T-cell (primary cell): ENCODE measurements at regions not wholly inside any gene's neighbourhood (a gene's known extent, or its start where the extent isn't known, plus 50 kb on each side); places are given as distances from the start of the nearest gene placed in this dataset.

ENCODE experiments used
- ATAC-seq, 4 experiments: fragments of 200-7000 bp in 3 of 4; fragments of 150-1000 bp in 1 of 4; cut with Tn5 transposase; replicated peaks in 1 of 4; 1 replicate in 3 of 4; 2 replicates in 1 of 4; pipeline ENCODE4 v1.10.0; 2021; ENCODE audit warnings: moderate library complexity in 3 of 4, mild to moderate bottlenecking in 2 of 4, moderate number of reproducible peaks in 1 of 4
- CTCF ChIA-PET, 2 donors: fragments of 300-600 bp; sonication (Branson Sonifier 250); formaldehyde crosslinking; loops; one replicate each; lab custom pipeline; 2022; ENCODE audit warnings: antibody characterized with exemption in 2 of 2; lab: Charles Lee
- POLR2A ChIA-PET, 2 donors: fragments of 300-600 bp; sonication (Branson Sonifier 250); formaldehyde crosslinking; loops; one replicate each; lab custom pipeline; 2022; ENCODE audit warnings: antibody characterized with exemption in 2 of 2; lab: Charles Lee
- DNase-seq, 35 experiments: peaks; one replicate each; pipeline versions ENCODE4 v3.0.0 to v3.0.0-alpha.2; 2013 to 2023
- H3K27ac ChIP-seq: one replicate; pipeline ENCODE4 v1.5.1; 2013; ENCODE audit warnings: low read length
- H3K27me3 ChIP-seq, 2 experiments: replicated peaks in 1 of 2; 1 replicate in 1 of 2; 2 replicates in 1 of 2; pipeline versions ENCODE4 v1.6.1 to v1.7.0; 2013; ENCODE audit warnings: low read length in 1 of 2, mixed read lengths in 1 of 2; ENCODE audit not compliant: control insufficient read depth in 2 of 2, insufficient read depth in 2 of 2; ENCODE audit errors: extremely low read depth in 1 of 2
- H3K36me3 ChIP-seq, 2 donors: 1 replicate in 1 of 2; 2 replicates in 1 of 2; pipeline versions ENCODE4 v1.6.1 to v1.7.0; 2013; ENCODE audit warnings: low read length in 1 of 2; ENCODE audit not compliant: control insufficient read depth in 2 of 2, insufficient read depth in 1 of 2; ENCODE audit errors: extremely low read depth in 1 of 2
- H3K4me1 ChIP-seq, 2 experiments: 1 replicate in 1 of 2; 2 replicates in 1 of 2; pipeline versions ENCODE4 v1.6.1 to v1.7.0; 2013; ENCODE audit warnings: low read length in 2 of 2, mixed read lengths in 1 of 2; ENCODE audit not compliant: insufficient read depth in 2 of 2, control insufficient read depth in 1 of 2; ENCODE audit errors: extremely low read depth in 1 of 2
- H3K4me3 ChIP-seq, 2 donors: 1 replicate in 1 of 2; 2 replicates in 1 of 2; pipeline versions ENCODE4 v1.5.1 to v1.7.0; 2013; ENCODE audit warnings: mild to moderate bottlenecking in 2 of 2, low read length in 1 of 2, moderate library complexity in 1 of 2; ENCODE audit not compliant: control insufficient read depth in 1 of 2; ENCODE audit errors: extremely low read depth in 1 of 2
- H3K9me3 ChIP-seq: 2 replicates; pipeline ENCODE4 v1.7.0; 2013
- H3K27ac Mint-ChIP-seq, 2 donors: one replicate each; pipeline ENCODE4 v1.8.0; 2020 to 2021; ENCODE audit warnings: mild to moderate bottlenecking in 2 of 2, mixed read lengths in 2 of 2
- H3K27me3 Mint-ChIP-seq, 2 donors: one replicate each; pipeline ENCODE4 v1.8.0; 2021 to 2022; ENCODE audit warnings: mixed read lengths in 2 of 2
- H3K36me3 Mint-ChIP-seq: one replicate; pipeline ENCODE4 v1.8.0; 2021; ENCODE audit warnings: mixed read lengths
- H3K4me1 Mint-ChIP-seq, 3 donors: one replicate each; pipeline ENCODE4 v1.8.0; 2020 to 2022; ENCODE audit warnings: mixed read lengths in 3 of 3, mild to moderate bottlenecking in 1 of 3
- H3K4me3 Mint-ChIP-seq, 3 donors: one replicate each; pipeline ENCODE4 v1.8.0; 2020 to 2022; ENCODE audit warnings: mild to moderate bottlenecking in 3 of 3, mixed read lengths in 3 of 3, moderate library complexity in 3 of 3
- H3K9me3 Mint-ChIP-seq, 3 donors: one replicate each; pipeline ENCODE4 v1.8.0; 2020 to 2022; ENCODE audit warnings: mixed read lengths in 3 of 3
- WGBS: methylation state at CpG from one replicate; pipeline ENCODE4 v1.1.5; 2013; ENCODE audit warnings: missing lambda C conversion rate; ENCODE audit not compliant: insufficient coverage; 5-methylcytosine and 5-hydroxymethylcytosine counted together

GRCh38 chr2:59986511-59986910, 566.9 kb downstream of the BCL11A start:
- Mint-ChIP-seq H3K4me1 (no peaks in the 10 kb centered on the region), H3K9me3 (no peaks in the 10 kb centered on the region), H3K27ac (no peak overlapping the region), H3K36me3 (no peaks in the 10 kb centered on the region), H3K27me3 (no peaks in the 10 kb centered on the region), H3K4me3 (no peak overlapping the region)
- 92% methylated on average over 2 of the region's 4 CpGs for WGBS
- H3K9me3 ChIP-seq = no peaks in the 10 kb centered on the region
- H3K4me3 ChIP-seq = no peak overlapping the region
- no peak overlapping the region for H3K27ac ChIP-seq
- no peak for DNase-seq
- no peaks in the 10 kb centered on the region for H3K36me3 ChIP-seq
- no peaks in the 10 kb centered on the region for H3K27me3 ChIP-seq
- CTCF ChIA-PET = no interaction called here
- POLR2A ChIA-PET = no interaction called here
- ATAC-seq = no peak
- no peaks in the 10 kb centered on the region for H3K4me1 ChIP-seq

GRCh38 chr2:59985923-59986322, 567.5 kb downstream of the BCL11A start:
- CTCF ChIA-PET = no interaction called here
- no CpG with 5 or more reads among the region's 3 CpGs for WGBS
- POLR2A ChIA-PET = no interaction called here

GRCh38 chr2:59974051-59974766, 579.2 kb downstream of the BCL11A start:
- H3K4me3 ChIP-seq = no peak overlapping the region
- no peak for DNase-seq
- H3K9me3 ChIP-seq = no peaks in the 10 kb centered on the region
- Mint-ChIP-seq H3K27ac (no peak overlapping the region), H3K9me3 (no peaks in the 10 kb centered on the region), H3K36me3 (no peaks in the 10 kb centered on the region), H3K27me3 (no peaks in the 10 kb centered on the region), H3K4me3 (no peak overlapping the region), H3K4me1 (peaks cover 0 to 3% (median 0%) of the 10 kb centered on the region in 3 donors)
- H3K36me3 ChIP-seq = no peaks in the 10 kb centered on the region
- ChIA-PET POLR2A (no interaction called here), CTCF (no interaction called here)
- H3K27ac ChIP-seq = no peak overlapping the region
- no peaks in the 10 kb centered on the region for H3K27me3 ChIP-seq
- 62% methylated on average over 3 of the region's 4 CpGs for WGBS
- ATAC-seq = no peak
- no peaks in the 10 kb centered on the region for H3K4me1 ChIP-seq

More at GRCh38 chr2:59985923-59986322, 567.5 kb downstream of the BCL11A start:
- H3K27ac Mint-ChIP-seq = no peak overlapping the region
- no peak overlapping the region for H3K4me3 Mint-ChIP-seq
- Histone ChIP-seq H3K9me3 (no peaks in the 10 kb centered on the region), H3K27ac (no peak overlapping the region), H3K4me1 (no peaks in the 10 kb centered on the region), H3K27me3 (no peaks in the 10 kb centered on the region), H3K4me3 (no peak overlapping the region), H3K36me3 (no peaks in the 10 kb centered on the region)
- no peaks in the 10 kb centered on the region for H3K27me3 Mint-ChIP-seq
- H3K36me3 Mint-ChIP-seq = no peaks in the 10 kb centered on the region
- DNase-seq (no peak), ATAC-seq (no peak)
- H3K4me1 Mint-ChIP-seq = no peaks in the 10 kb centered on the region
- no peaks in the 10 kb centered on the region for H3K9me3 Mint-ChIP-seq

- ATAC-seq (no peak), DNase-seq (no peak)
- ChIA-PET POLR2A (no interaction called here), CTCF (no interaction called here)
- no peaks in the 10 kb centered on the region for H3K4me1 ChIP-seq
- Mint-ChIP-seq H3K36me3 (no peaks in the 10 kb centered on the region), H3K27me3 (no peaks in the 10 kb centered on the region), H3K4me1 (peaks cover 0 to 3% (median 0%) of the 10 kb centered on the region in 3 donors), H3K27ac (no peak overlapping the region), H3K9me3 (no peaks in the 10 kb centered on the region), H3K4me3 (no peak overlapping the region)
- no peak overlapping the region for H3K4me3 ChIP-seq
- WGBS = 100% methylated on average over 1 of the region's 5 CpGs
- H3K36me3 ChIP-seq = no peaks in the 10 kb centered on the region
- no peaks in the 10 kb centered on the region for H3K27me3 ChIP-seq
- H3K27ac ChIP-seq = no peak overlapping the region
- no peaks in the 10 kb centered on the region for H3K9me3 ChIP-seq
These were observed 584.3 kb downstream of the BCL11A start for GRCh38 chr2:59969161-59969560.

DNA sequence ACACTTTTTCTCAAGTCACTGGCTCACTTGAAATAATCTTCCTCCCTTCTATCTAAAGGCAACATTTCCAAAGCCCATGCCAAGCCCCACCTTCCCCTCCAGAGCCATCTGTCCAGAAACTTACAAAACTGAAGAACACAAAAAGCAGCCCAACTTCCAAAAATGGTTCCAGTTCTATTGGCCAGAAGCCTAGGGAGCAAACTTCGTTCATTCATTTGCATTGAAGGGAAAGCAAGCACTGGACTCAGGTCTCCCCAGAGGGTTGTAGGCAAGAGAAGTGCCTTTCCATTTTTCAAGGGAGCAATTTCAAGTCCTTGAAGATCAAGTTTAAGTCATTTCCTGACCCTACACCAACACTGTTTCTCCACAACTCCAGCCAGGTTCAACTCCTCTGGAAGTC, 585.0 kb downstream of the BCL11A start:
- Mint-ChIP-seq H3K4me1 (no peaks in the 10 kb centered on the region), H3K27me3 (no peaks in the 10 kb centered on the region), H3K9me3 (no peaks in the 10 kb centered on the region), H3K36me3 (no peaks in the 10 kb centered on the region), H3K4me3 (no peak overlapping the region), H3K27ac (no peak overlapping the region)
- no peaks in the 10 kb centered on the region for H3K36me3 ChIP-seq
- no peaks in the 10 kb centered on the region for H3K27me3 ChIP-seq
- CTCF ChIA-PET = no interaction called here
- 60% methylated on average over 1 of the region's 1 CpG for WGBS
- no peak overlapping the region for H3K4me3 ChIP-seq
- DNase-seq = no peak
- no peak overlapping the region for H3K27ac ChIP-seq
- POLR2A ChIA-PET = interaction anchor here in 1 of 2 donors (0.6 kb wide), 1 partner anchor 20 kb away, joined by 4 read pairs; no protein-coding TSS in a partner anchor
- ATAC-seq = no peak
- H3K4me1 ChIP-seq = no peaks in the 10 kb centered on the region
- H3K9me3 ChIP-seq = no peaks in the 10 kb centered on the region

GRCh38 chr2:59967691-59968090, 585.8 kb downstream of the BCL11A start:
- Mint-ChIP-seq H3K4me3 (no peak overlapping the region), H3K27ac (no peak overlapping the region), H3K4me1 (no peaks in the 10 kb centered on the region), H3K36me3 (no peaks in the 10 kb centered on the region), H3K9me3 (no peaks in the 10 kb centered on the region), H3K27me3 (no peaks in the 10 kb centered on the region)
- Histone ChIP-seq H3K36me3 (no peaks in the 10 kb centered on the region), H3K27ac (no peak overlapping the region), H3K9me3 (no peaks in the 10 kb centered on the region), H3K27me3 (no peaks in the 10 kb centered on the region), H3K4me3 (no peak overlapping the region), H3K4me1 (no peaks in the 10 kb centered on the region)
- ATAC-seq (no peak), DNase-seq (no peak)
- ChIA-PET CTCF (no interaction called here), POLR2A (interaction anchor here in 1 of 2 donors (0.5 kb wide), 1 partner anchor 29 kb away, joined by 6 read pairs; no protein-coding TSS in a partner anchor)
- 100% methylated on average over 3 of the region's 3 CpGs for WGBS

DNA sequence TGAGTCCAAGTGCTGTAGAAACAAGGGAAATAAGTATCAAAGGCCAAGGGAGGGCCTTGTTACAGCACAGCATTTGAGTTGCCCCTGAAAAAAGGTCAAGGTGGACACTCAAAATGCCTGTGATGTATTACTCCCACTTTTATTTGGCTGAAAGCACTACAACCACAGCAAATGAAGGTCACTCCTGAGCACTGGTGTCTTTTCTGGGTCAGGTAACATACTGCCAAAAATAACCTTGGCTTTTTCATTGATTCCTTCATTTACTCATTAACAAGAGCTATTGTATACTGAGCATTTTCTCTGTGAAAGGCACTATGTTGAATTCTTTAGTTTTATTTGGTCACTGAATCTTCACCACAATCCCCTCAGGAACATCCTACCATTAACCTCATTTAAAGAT, 590.3 kb downstream of the BCL11A start:
- no peak for DNase-seq
- ChIA-PET CTCF (no interaction called here), POLR2A (no interaction called here)
- Mint-ChIP-seq H3K9me3 (no peaks in the 10 kb centered on the region), H3K27me3 (no peaks in the 10 kb centered on the region), H3K27ac (no peak overlapping the region), H3K4me3 (no peak overlapping the region), H3K36me3 (no peaks in the 10 kb centered on the region), H3K4me1 (no peaks in the 10 kb centered on the region)
- no peaks in the 10 kb centered on the region for H3K36me3 ChIP-seq
- no peak overlapping the region for H3K27ac ChIP-seq
- H3K27me3 ChIP-seq = no peaks in the 10 kb centered on the region
- H3K4me1 ChIP-seq = no peaks in the 10 kb centered on the region
- no peak for ATAC-seq
- no peak overlapping the region for H3K4me3 ChIP-seq
- no peaks in the 10 kb centered on the region for H3K9me3 ChIP-seq
